ENCODE measurements at regions not wholly inside any gene's neighbourhood (a gene's known extent, or its start where the extent isn't known, plus 50 kb on each side); places are given as distances from the start of the nearest gene placed in this dataset.
"Not testable (repeated sequence)": the region's sequence is repeated elsewhere in the genome, so short reads cannot be mapped to it uniquely, and the experiment has no call there.

DNA sequence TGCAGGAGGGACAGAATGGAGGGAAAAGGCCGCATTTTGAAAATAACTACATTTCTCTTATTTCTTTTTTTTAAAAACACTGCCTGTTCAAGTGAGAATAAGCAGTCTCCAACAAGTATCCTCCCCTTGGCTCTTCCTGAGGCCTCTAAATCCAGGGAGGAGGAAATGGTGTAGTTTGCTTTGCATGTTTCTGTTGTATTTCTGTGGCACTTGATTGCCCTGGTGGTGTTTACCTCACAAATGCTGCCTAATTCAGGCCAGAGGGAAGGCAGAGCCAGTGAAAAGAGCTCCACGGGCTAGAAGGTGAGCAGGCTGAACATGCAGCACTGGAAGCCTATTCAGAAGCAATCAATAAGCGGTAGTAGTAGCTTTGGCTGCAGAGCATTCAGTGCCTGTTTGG is 149.3 kb upstream of the ATP11B start:
- DNase-seq (no peak), ATAC-seq (replicated peaks in 1 of 2) (no peak)
- no peaks in the 10 kb centered on the region for H3K9me3 Mint-ChIP-seq
- H3K4me3 Mint-ChIP-seq, result no peak overlapping the region
- no peak overlapping the region for H3K27ac Mint-ChIP-seq
- peaks cover 17% of the 10 kb centered on the region for H3K4me1 Mint-ChIP-seq (ENCODE audit: low read depth)
- H3K36me3 Mint-ChIP-seq (ENCODE audit: insufficient read depth in 2 of 2), result no peaks in the 10 kb centered on the region
- peaks cover 14% of the 10 kb centered on the region for H3K27me3 Mint-ChIP-seq (ENCODE audit: low read depth)

DNA sequence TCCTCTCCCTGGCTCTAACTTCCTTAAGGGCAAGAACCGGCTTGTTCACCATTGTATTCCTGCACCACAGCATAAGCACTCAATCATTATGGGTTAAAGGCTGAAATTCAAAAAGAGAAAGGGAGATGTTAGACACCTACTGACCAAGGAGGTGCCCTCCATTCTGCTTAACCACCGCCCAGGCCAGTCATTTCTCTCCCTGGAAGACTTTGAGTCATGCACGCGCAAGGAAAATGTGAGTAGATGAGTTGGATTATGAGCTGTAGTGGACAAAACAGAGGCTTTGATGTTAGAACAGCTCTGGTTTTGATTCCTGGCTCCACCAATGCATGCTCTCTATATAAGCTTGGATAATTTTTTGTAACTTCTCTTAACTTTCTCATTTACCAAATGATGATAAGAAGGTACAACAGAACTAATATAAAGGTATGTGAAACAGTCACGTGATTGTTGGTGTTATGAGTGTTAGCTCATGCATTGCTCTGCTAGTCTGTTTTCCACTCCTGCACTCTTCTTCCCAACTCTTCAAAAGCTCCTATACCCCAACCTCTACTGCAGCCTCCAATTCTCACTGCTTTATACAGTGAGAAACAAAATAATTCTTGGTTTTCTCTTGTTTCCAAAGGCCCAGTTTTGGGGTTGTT is 148.4 kb upstream of the ATP11B start:
- Mint-ChIP-seq H3K4me3 (peak overlapping the region in 1 of 2 donors; percentile 45), H3K36me3 (ENCODE audit: insufficient read depth in 2 of 2) (no peaks in the 10 kb centered on the region), H3K27ac (peak overlapping the region; percentile 51), H3K27me3 (ENCODE audit: low read depth) (peaks cover 14% of the 10 kb centered on the region), H3K4me1 (ENCODE audit: low read depth) (peaks cover 17% of the 10 kb centered on the region), H3K9me3 (no peaks in the 10 kb centered on the region)
- ATAC-seq (replicated peaks in 1 of 2) (peak; percentile 84 to 91), DNase-seq (peak; percentile 64 to 66)

DNA sequence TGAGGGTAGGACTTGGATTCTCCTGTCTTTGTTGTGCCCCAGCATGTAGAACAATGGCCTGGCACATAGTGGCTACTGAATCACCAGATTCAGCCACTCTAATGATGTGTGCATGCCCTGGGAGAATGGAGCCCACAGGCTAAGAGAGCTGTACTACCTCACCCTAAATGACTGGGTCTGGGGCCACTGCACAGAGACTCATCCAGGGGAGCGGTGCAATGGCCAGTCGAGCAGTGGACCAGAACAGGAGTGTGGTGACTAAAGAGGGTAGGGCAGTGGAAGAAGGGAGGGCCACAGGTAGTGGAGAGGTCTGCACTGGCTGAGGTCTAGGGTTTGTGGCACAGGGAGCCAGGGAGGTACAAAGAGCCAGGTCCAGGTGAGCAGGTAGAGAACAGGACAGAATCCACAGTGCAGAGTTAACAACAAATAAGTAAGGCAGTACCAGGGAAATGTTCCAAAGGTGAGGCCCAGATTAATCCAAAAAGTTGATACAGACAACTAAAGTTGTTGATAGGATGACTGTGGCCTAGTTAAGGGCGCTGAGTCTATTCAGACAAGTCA is 142.7 kb upstream of the ATP11B start:
- Mint-ChIP-seq H3K4me1 (ENCODE audit: low read depth) (peaks cover 5% of the 10 kb centered on the region), H3K4me3 (no peak overlapping the region), H3K27ac (no peak overlapping the region), H3K36me3 (ENCODE audit: insufficient read depth in 2 of 2) (no peaks in the 10 kb centered on the region), H3K9me3 (no peaks in the 10 kb centered on the region), H3K27me3 (ENCODE audit: low read depth) (peaks cover 11% of the 10 kb centered on the region)
- DNase-seq (no peak), ATAC-seq (replicated peaks in 1 of 2) (peak in 1 of 2 donors; percentile 21)

DNA sequence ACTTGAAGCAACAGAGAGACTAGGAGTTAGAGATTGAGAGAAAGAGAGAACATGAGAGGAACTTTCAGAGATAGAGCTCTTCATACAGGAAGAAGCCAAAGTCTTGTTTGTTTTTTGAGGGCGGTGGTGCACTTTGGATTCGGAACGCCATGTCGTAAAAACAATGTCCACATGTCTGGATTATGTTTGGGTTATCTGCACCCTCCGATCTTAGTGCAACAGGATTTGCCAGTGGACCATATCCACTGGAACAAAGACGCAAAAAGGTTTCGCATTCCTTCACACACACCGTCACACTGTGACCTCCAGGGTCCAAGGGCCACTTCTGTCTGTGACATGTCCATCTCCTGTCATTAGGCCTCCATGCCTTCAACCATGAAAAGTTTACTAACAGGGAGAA is 141.8 kb upstream of the ATP11B start:
- no peak for ATAC-seq (replicated peaks in 1 of 2)
- H3K27ac Mint-ChIP-seq, result no peak overlapping the region
- H3K4me3 Mint-ChIP-seq, result no peak overlapping the region
- H3K36me3 Mint-ChIP-seq (ENCODE audit: insufficient read depth in 2 of 2), result no peaks in the 10 kb centered on the region
- no peaks in the 10 kb centered on the region for H3K9me3 Mint-ChIP-seq
- no peaks in the 10 kb centered on the region for H3K4me1 Mint-ChIP-seq (ENCODE audit: low read depth)
- peaks cover 6% of the 10 kb centered on the region for H3K27me3 Mint-ChIP-seq (ENCODE audit: low read depth)
- no peak for DNase-seq

DNA sequence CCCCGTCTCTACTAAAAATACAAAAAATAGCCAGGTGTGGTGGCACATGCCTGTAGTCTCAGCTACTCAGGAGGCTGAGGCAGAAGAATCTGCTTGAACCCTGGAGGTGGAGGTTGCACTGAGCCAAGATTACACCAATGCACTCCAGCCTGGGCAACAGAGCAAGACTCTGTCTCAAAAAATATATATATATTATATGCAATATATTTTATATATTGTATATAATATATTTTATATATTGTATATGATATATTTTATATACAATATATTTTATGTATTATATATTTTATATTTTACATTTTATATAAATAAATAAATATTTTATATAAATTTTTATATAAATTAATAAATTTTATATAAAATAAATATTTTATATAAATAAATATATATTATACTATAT is 140.2 kb upstream of the ATP11B start:
- H3K4me3 Mint-ChIP-seq; H3K27ac Mint-ChIP-seq; H3K36me3 Mint-ChIP-seq (ENCODE audit: insufficient read depth in 2 of 2); H3K9me3 Mint-ChIP-seq; ATAC-seq (replicated peaks in 1 of 2); DNase-seq; H3K4me1 Mint-ChIP-seq (ENCODE audit: low read depth); H3K27me3 Mint-ChIP-seq (ENCODE audit: low read depth): not testable (repeated sequence)

DNA sequence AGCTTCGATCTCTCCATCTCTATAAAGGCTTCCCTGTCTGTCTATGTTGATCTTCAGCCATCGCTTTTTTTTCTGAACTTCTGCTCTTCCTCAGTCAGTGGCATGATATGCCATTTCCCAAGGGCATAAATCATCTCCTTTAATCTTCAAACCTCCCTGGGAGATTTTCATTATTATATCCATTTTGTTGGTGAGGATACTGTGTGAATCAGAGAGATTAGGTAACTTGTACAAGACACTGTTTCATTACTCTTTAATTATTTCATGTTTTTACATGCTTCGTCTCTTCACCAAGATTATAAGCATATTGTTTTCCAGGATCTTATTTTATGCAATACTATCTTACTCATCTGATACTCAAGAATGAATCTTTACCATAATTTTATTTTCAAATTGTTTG is 124.8 kb upstream of the ATP11B start:
- Mint-ChIP-seq H3K9me3 (no peaks in the 10 kb centered on the region), H3K36me3 (ENCODE audit: insufficient read depth in 2 of 2) (no peaks in the 10 kb centered on the region), H3K27me3 (ENCODE audit: low read depth) (peaks cover 35% of the 10 kb centered on the region), H3K4me3 (no peak overlapping the region), H3K27ac (no peak overlapping the region), H3K4me1 (ENCODE audit: low read depth) (no peaks in the 10 kb centered on the region)
- DNase-seq, result no peak
- ATAC-seq (replicated peaks in 1 of 2), result no peak

DNA sequence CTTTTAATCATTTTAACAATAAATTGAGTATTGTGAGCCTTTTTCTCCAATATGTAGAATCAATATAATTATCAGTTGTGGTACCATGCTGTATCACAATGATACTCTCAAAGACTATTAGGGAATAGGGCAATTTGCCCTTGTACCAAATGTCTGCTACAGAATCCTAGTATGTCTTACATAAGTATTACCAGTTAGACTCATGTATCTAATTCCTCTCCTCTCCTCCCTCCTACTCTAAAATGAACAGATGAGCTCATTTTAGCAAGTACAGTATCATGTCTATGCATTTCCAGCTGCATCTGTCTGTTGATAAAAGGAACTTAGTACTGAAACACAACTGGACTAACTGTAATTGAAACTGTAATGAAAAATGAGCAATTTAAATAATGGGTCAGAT is 124.3 kb upstream of the ATP11B start:
- DNase-seq (no peak), ATAC-seq (replicated peaks in 1 of 2) (no peak)
- no peaks in the 10 kb centered on the region for H3K36me3 Mint-ChIP-seq (ENCODE audit: insufficient read depth in 2 of 2)
- no peaks in the 10 kb centered on the region for H3K4me1 Mint-ChIP-seq (ENCODE audit: low read depth)
- no peak overlapping the region for H3K27ac Mint-ChIP-seq
- H3K9me3 Mint-ChIP-seq, result no peaks in the 10 kb centered on the region
- peaks cover 35% of the 10 kb centered on the region for H3K27me3 Mint-ChIP-seq (ENCODE audit: low read depth)
- H3K4me3 Mint-ChIP-seq, result no peak overlapping the region

DNA sequence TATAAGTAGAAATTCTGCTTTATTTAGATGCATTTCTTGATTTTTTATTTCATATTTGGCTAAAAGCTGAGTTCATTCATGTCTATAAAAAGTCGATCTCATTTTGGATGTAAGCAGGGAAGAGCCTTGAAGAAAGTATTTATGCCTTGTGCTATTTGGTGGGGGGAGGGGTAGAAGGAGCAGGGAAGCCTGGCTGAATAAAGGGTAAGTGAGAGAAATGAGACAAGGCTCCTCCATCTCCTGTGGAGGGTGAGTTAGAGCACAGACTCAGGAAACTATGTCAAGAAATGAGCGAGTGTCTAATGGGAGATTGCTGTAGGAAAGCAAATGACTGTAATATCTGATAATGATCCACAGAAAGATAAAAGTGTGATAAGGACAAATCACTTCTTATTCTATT is 121.8 kb upstream of the ATP11B start:
- Mint-ChIP-seq H3K27me3 (ENCODE audit: low read depth) (peaks cover 35% of the 10 kb centered on the region), H3K36me3 (ENCODE audit: insufficient read depth in 2 of 2) (no peaks in the 10 kb centered on the region), H3K27ac (no peak overlapping the region), H3K4me3 (no peak overlapping the region), H3K9me3 (no peaks in the 10 kb centered on the region), H3K4me1 (ENCODE audit: low read depth) (no peaks in the 10 kb centered on the region)
- ATAC-seq (replicated peaks in 1 of 2) (no peak), DNase-seq (no peak)

DNA sequence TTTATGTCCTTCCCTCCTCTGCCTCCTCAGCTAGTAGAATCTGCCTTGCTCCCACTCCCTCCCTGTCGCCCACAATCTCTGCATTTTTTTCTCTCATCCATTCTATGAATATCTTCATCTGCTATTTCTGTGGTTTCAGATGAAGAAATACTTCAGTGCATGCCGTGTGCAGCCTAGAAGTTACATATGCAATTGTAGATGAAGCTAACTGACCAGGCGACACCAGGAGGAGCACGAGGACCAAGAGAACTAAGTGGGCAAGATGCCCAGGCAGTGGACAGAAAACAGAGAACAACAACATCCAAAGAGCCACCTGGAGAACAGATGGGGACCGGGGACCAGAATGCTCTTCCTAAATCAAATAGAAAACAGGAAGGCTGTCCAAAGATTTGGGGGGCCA is 121.4 kb upstream of the ATP11B start:
- Mint-ChIP-seq H3K9me3 (no peaks in the 10 kb centered on the region), H3K36me3 (ENCODE audit: insufficient read depth in 2 of 2) (no peaks in the 10 kb centered on the region), H3K4me1 (ENCODE audit: low read depth) (no peaks in the 10 kb centered on the region), H3K27me3 (ENCODE audit: low read depth) (peaks cover 35% of the 10 kb centered on the region), H3K27ac (no peak overlapping the region), H3K4me3 (no peak overlapping the region)
- DNase-seq (no peak), ATAC-seq (replicated peaks in 1 of 2) (no peak)

DNA sequence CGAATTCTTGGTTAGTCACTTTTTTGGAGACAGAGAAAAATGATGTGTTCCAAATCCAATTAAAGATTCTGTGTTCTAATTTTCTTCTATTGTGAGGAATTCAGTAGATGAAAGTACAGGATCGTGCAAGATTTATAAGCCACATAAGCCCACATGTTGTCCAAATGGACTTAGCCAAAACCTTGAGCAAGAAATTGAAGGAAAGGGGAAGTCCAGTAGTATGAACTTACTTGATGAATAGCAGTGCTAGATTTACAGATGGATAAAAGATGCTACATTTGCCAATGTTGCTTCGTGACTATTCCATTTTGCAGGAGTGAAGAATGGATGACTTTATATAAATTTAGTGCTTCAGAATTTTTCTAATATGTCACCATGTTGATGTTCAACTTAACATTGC is 120.0 kb upstream of the ATP11B start:
- H3K36me3 Mint-ChIP-seq (ENCODE audit: insufficient read depth in 2 of 2), result no peaks in the 10 kb centered on the region
- H3K9me3 Mint-ChIP-seq, result no peaks in the 10 kb centered on the region
- no peak overlapping the region for H3K4me3 Mint-ChIP-seq
- H3K27ac Mint-ChIP-seq, result no peak overlapping the region
- H3K27me3 Mint-ChIP-seq (ENCODE audit: low read depth), result peaks cover 33% of the 10 kb centered on the region
- no peaks in the 10 kb centered on the region for H3K4me1 Mint-ChIP-seq (ENCODE audit: low read depth)
- no peak for ATAC-seq (replicated peaks in 1 of 2)
- no peak for DNase-seq

DNA sequence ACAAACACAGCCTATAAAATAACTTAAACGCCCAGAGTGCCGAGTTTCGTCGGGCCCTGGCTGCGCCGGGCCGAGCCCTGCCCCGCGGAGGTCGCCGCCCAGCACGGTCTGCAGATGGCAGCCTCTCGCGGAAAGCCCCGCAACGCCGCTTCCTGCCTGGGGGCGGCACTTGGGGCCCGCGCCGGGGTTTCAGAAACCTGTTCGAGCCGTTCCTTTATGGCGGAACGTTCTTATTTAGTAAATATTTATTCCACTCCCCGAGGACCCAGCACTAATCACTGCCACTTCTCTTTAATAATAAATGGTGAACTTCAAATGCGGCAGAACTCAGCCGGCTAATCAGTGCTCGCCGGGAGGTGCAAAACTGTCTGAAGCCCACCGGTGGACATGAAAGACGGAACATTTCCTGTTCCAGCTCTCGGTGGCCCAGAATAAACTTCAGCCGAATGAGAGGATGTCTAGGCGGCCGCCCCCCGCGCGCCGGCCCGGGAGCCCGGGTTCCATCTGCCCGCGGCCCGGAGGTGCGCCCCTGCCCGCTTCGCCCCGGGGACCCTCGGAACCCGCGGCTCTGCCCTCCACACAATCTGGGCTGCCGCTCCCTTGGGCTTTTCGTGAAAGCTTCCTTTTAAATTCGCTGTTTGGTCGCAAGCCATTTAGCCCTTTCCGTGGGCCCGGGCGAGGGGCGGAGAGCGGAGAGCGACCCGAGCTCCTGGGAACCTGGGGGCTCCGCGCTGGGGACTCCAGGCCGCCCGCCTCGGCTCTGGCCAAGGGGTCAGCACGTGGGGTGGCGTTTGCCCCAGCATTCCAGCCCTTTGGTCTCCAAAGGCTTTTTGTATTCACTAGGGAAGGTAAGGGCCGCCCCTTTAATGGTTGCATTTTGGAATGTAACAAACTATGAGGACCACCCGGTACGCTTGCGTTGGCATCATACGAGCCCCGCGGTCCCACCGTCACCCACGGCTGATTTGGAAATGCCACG is 110.8 kb upstream of the ATP11B start:
- H3K9me3 Mint-ChIP-seq, result no peaks in the 10 kb centered on the region
- H3K36me3 Mint-ChIP-seq (ENCODE audit: insufficient read depth in 2 of 2), result peaks cover 0 to 1% of the 10 kb centered on the region in 2 donors
- H3K4me3 Mint-ChIP-seq, result peak overlapping the region; percentile 77 to 84
- no peak overlapping the region for H3K27ac Mint-ChIP-seq
- ATAC-seq (replicated peaks in 1 of 2) (peak; percentile 94), DNase-seq (peak; percentile 77 to 80)
- H3K27me3 Mint-ChIP-seq (ENCODE audit: low read depth), result peaks cover 40% of the 10 kb centered on the region
- H3K4me1 Mint-ChIP-seq (ENCODE audit: low read depth), result peaks cover 14% of the 10 kb centered on the region

DNA sequence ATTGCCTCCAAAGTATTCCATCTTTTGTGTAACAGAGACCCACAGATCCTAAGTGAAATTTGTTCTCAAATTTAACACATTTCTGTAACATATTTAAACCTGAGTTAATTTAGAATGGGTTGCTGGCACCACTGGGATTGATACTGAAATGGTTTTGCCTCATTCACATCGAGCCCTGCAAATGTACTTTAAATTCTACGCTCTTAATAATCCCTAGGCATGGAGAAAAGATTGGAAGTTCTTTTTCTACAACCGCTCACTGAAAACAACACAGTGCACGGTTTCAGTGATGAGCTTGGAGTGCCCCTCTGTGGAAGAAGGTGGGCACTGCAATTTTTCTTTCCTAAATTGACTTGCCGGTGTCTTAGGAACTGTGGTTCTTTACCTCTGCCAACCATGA is 109.9 kb upstream of the ATP11B start:
- Mint-ChIP-seq H3K4me1 (ENCODE audit: low read depth) (peaks cover 14% of the 10 kb centered on the region), H3K4me3 (peak overlapping the region; percentile 77 to 84), H3K9me3 (no peaks in the 10 kb centered on the region), H3K27me3 (ENCODE audit: low read depth) (peaks cover 47% of the 10 kb centered on the region), H3K36me3 (ENCODE audit: insufficient read depth in 2 of 2) (peaks cover 0 to 1% of the 10 kb centered on the region in 2 donors), H3K27ac (no peak overlapping the region)
- peak; percentile 67 to 73 for ATAC-seq (replicated peaks in 1 of 2)
- DNase-seq, result peak; percentile 58 to 60

DNA sequence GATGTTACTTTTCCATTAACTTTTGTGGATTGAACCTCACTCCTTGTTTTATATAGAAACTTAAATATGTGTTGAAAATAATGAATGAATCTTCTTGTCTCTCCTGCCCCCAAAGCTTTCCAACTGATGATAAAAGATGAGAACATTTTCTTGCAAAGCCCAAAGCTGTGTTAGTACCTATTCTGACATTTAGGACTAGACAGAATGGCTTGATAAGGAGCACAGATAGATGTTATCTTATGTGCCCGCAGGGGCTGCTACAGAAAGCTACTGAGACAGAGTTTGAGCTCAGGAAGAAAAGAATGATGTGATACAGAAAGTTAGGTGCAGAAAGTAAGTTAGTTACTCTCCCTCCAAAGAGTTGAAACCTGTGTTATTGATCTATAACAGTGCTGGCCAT is 109.4 kb upstream of the ATP11B start:
- DNase-seq (no peak), ATAC-seq (replicated peaks in 1 of 2) (no peak)
- Mint-ChIP-seq H3K27me3 (ENCODE audit: low read depth) (peaks cover 47% of the 10 kb centered on the region), H3K27ac (no peak overlapping the region), H3K36me3 (ENCODE audit: insufficient read depth in 2 of 2) (peaks cover 0 to 1% of the 10 kb centered on the region in 2 donors), H3K9me3 (no peaks in the 10 kb centered on the region), H3K4me3 (peak overlapping the region; percentile 77 to 84), H3K4me1 (ENCODE audit: low read depth) (peaks cover 14% of the 10 kb centered on the region)
